NCI-H1092 (cell line): ENCODE measurements at regions not wholly inside any gene's neighbourhood (a gene's known extent, or its start where the extent isn't known, plus 50 kb on each side); places are given as distances from the start of the nearest gene placed in this dataset.

Experiments
- DNase-seq: peaks from one replicate; lab custom pipeline; 2025; lab: John Stamatoyannopoulos, UW

- DNase-seq, result no peak
Observed at GRCh38 chr11:121683791-121684190, 231.0 kb upstream of the SORL1-AS1 start.
